B cell (primary cell): ENCODE measurements at regions not wholly inside any gene's neighbourhood (a gene's known extent, or its start where the extent isn't known, plus 50 kb on each side); places are given as distances from the start of the nearest gene placed in this dataset.

Experiments
- CTCF ChIP-seq: fragments of 200-600 bp; IDR thresholded peaks from one replicate; pipeline ENCODE4 v1.8.0; 2022; ENCODE audit warnings: antibody characterized with exemption, mild to moderate bottlenecking
- EZH2 ChIP-seq: IDR thresholded peaks from 2 replicates; pipeline ENCODE4 v1.6.1; 2012; ENCODE audit warnings: borderline replicate concordance, low read depth, mild to moderate bottlenecking, moderate library complexity, low read length; ENCODE audit not compliant: insufficient read depth, poor library complexity, severe bottlenecking

DNA sequence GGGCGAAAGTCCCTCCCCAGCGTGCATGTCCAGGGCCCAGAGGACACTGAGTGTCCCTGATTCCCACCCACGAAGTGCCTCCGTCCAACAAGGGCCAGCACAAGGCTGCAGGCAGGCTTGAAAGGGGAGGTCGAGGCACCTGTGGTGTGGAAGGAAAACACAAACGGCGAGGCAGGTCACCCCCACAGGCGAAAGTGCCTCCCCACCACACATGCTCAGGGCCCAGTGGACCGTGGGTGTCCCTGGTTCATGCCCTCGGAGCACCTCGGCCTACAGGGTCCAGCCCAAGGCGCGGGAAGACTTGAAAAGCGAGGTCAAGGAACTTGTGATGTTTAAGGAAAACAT is 370.4 kb downstream of the ALG10 start:
- TF ChIP-seq CTCF (no peak), EZH2 (no peak)
